ENCODE measurements at regions not wholly inside any gene's neighbourhood (a gene's known extent, or its start where the extent isn't known, plus 50 kb on each side); places are given as distances from the start of the nearest gene placed in this dataset.
"Not testable (repeated sequence)": the region's sequence is repeated elsewhere in the genome, so short reads cannot be mapped to it uniquely, and the experiment has no call there.

DNA sequence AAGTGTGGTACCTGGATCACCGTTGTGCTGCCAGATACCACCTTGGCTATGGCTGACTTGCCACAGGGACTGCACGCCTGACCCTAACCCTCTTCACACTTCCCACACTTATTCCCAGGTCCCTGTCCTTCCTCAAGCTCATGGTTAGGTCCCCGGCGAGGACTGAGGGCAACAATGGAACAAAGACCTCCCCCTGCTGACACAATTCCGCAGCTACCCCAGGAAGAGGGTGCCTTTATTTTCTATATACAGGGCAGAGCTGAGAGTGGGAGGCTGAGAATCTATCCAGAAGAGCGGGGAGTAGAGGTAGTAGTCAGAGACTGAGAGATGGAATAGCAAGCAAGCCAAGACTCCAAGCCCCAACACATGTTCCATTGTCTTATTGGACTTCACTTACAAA, 118.1 kb upstream of the SEM1 start:
- DNase-seq: no peak

DNA sequence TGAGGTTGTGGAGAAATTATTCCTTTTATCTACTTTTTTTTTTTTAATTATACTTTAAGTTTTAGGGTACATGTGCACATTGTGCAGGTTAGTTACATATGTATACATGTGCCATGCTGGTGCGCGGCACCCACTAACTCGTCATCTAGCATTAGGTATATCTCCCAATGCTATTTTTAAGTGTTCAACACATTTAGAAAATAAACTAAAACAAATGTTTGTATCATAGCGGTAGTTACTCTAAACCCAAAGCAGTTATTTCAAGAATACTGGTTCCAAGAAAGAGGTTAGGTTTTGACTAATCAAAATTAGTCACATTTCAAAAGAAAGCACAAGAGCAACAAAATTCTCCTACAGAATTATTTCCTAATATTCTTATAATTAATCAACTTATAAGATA, 119.5 kb upstream of the SEM1 start:
- DNase-seq: not testable (repeated sequence)

DNA sequence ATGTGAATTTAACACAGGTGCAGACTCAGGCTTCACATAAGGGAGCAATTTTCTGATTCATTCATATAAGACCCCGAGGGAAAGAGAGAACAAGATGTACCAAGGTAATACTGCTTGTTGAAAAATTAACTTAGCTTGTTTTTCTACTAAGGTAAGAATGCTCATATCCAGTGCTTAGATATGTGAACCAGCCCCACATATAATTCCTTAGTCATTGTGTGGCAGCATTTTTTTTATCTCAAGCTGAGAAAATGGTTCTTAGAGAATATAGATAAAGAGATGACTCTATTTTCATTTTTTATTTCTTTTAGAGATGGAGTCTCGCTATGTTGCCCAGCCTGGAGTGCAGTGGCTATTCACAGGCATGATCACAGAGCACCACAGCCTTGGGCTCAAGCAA, 121.8 kb upstream of the SEM1 start:
- DNase-seq: no peak

DNA sequence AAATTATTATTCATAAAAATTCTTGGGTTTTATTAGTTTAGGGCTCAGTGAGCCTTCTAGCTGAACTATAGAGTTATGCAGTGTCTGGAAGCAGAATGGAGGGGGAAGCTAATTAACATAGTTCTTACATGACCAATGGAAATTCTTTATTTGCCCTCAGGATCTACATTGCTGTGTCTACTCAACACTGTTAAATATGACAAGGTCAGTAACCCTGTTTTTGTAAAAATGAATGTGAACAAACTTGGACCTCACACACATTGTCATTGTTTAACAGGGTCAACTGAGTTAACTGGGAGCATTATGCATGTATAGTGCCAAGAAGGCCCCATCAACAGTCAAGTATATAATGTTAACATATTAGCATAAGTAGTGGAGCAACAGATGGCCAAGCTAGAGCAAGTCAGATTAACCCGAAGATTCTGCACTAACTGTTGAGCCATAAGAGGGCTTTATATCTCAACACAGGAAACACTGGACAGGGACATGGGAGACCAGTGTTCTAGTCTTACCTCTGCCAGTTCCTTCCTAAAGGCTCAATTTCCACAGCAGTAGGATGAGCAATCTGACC, 122.5 kb upstream of the SEM1 start:
- no peak for DNase-seq

DNA sequence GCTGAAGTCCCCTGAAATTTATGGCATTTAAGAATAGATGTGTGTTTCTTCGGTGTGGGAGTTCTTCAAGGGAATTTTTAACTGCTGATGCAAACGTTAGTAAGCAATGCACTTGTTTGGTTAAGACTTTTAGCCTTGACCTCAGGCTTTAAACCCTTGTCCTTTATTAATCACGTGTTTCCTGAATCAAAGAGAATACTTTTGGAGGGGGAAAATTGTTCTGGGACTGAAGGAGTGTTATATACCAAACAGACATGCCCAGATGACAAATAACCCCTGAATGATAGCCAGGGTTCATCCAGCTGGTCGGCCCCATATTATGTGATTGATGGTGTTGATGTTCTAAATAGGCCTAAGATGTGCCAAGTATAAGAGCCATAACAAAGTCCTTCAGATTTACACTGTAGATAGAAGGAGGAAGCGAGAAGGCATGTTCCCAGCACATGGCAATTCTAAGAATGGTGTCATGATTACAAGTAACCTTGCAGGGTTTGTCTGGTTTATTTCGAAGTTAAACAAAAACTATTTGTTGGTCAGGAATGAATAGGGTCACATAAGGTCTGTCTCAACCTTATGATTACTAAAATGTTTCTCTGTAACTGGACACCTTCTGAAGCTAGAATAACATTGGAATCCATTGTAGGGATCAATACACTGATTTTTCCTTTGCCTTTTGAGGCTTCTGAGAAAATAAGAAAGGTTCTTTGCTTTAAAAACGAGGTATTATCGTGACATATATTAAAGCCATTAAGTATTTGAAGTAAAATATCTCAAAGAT, 124.2 kb upstream of the SEM1 start:
- no peak for DNase-seq

DNA sequence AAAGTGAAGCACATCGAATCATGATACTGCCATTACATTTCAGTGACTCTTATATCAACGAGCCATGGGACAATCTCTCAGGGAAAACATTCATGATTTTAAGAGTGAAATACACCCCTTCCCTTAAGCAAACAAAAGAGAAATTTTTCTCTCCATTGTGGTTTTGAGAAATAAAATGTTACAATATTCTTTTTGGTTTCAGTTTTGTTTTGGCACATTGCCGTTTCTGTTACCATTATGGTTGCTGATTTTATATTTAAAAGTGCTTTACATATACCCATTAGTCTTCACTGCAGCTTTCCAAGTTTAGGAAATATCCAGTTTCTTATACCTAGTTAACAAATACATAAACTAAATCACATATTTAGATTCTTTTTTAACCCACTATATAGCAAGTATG, 126.8 kb upstream of the SEM1 start:
- no peak for DNase-seq

DNA sequence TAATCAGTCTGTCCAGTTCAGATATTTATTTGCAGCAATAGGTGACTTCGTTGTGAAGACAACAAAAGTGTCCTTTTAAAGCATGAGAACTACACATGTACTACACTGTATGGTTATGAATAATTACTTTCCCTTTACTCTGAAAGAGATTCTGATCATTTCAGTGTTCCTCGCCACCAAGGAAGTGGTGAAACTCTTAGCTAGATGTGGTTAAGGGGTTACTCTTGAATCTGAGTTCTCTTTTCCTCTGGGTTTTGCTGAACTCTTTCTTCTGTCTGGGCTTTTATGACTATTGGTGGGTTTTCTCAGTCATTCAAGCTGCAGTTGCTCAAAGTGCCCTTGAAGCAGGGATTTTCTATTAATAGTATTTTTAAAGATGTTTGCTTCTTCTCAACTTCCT, 127.9 kb upstream of the SEM1 start:
- no peak for DNase-seq

DNA sequence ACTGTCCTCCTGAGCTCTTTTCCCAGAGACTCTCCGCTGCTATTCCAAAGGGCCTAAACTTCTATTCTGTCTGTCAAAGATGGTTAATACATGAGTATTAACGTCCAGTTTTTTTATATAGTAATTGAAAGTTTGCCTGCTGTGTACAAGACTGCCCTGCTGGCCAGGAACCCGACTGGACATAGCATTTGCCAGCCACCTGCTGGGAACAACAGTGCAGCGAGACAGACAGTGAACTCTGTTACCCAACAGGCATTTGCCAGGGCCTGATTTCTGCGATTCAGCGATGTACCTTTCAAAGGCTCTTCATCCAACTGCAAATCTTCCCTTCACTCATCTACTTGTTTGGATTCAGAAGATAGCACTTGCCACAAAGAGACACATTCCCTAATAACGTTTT, 128.8 kb upstream of the SEM1 start:
- no peak for DNase-seq

DNA sequence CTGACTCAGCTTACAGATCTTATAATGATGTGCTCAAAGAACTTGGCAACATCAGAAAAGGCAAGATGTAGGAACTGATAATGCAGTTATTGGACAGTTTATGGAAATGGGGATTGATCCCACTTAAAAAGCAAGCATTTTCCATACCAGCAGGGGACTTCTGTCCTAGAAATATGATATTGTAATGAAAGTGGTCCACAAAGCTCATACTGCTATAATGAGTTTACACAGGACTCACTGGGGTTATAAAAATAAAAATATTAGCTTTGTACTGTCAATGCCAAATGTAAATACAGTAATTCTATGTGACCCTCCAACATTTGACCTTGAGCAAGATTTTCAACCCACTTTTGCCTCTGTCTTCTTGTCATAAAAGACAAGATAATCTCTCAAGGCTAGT, 145.5 kb upstream of the SEM1 start:
- DNase-seq: no peak

DNA sequence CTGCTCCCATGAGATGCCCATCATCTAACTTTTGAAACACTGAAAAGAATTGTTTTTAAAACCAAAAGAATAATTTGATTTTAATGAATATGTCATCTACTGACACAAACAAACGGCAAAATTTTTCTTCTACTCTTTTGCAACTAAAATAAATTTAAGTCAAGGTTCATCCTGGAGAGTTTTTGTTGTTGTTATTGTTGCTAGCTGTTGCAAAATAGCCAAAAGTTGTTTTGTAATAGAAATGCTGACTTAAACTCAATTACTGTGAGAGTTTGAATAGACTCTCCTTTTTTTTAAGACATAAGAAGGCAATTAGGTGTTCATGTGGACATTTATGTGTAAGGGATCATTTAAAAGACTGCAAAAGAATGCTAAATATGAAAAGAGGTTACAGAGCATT, 146.0 kb upstream of the SEM1 start:
- DNase-seq: no peak

DNA sequence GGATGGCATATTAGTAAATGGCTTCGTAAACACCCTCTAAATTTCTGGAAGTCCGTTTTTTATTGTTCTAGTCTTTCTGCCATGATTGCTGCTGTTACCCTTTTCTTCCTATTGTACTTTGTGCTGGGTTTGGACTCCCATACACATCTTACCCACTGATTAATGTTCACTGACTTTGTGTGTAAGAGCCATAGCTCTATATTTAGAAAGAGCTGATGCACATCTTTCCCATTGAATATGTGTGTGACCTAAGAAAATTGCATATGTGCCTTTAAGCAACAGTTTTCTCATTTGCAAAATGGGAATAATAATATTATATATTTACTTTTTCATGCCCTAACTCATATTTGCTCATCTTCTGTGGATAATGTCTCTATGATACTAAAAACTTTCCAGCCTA, 135.8 kb upstream of the DLX6 start:
- DNase-seq: no peak

DNA sequence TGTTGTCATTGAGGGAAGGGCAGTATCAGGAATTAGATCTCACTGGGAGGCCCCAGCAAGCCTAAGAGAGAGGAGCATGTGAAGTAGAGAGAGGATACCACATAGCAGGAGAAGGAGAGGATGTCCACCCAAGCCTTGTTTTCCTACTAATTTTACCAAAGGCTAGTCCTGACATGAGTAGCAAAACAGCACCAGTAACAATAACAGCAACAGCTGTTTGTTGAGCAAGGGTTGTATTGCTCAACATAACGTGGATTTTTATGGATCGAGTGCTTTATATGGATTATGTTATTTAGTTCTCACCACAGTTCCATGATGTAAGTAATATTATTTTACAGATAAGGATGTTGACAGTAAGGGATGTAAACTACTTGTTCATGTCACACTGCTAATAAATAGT, 135.2 kb upstream of the DLX6 start:
- no peak for DNase-seq

DNA sequence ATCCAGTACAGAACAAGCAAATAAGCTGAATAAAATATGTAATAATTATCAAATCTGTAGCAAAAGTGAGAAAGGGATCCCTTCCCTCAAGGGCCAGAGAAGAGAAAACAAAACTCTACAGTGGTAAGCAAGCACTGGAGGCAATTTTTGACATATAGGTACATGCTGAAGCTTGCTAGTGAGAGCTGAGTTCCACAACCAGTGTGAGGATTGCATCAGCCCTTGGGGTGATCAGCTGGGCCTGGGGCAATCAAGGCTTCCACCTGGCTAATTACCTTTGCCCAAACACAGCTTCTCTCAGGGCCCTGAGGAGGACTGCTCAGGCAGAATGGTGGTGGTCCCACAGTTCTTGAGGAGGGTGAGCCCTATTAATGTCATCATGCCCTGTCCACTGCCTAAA, 134.4 kb upstream of the DLX6 start:
- DNase-seq: no peak

DNA sequence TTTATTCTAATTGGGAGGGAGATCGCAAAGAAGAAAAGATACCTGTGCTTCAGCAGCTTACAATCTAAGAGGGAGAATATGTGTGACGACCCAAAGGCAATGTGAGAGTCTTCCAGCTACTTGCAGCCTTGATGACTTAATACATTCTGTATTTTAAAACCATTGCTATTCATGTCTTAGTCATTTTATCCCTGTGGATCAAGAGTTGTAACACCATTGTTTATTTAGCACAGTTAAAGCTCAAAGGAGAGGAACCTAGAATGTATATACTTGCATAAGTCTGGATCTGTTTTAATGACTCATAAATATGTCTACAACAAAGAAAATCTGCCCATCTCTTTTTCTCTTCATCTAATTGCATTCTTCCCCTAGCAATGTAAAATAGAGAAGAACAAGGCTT, 117.9 kb upstream of the DLX6 start:
- DNase-seq: no peak

DNA sequence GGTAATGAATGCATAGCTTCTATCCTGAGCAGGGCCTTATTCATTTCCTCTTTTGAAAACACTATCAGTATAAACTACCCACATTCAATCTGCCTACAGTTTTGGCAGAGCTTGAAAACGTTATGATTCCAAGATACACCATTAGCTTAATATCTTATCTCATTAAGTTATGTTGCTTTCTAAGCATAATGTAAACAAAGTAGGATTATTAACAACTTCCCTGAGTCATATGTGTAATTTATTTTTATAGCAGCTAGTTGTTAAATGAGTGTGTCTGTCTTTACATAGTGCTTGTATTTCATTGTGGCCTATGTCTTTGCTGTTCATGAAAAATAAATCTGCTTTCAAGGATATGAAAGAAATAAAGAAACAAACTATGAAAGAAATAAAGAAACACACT, 106.2 kb upstream of the DLX6 start:
- no peak for DNase-seq

DNA sequence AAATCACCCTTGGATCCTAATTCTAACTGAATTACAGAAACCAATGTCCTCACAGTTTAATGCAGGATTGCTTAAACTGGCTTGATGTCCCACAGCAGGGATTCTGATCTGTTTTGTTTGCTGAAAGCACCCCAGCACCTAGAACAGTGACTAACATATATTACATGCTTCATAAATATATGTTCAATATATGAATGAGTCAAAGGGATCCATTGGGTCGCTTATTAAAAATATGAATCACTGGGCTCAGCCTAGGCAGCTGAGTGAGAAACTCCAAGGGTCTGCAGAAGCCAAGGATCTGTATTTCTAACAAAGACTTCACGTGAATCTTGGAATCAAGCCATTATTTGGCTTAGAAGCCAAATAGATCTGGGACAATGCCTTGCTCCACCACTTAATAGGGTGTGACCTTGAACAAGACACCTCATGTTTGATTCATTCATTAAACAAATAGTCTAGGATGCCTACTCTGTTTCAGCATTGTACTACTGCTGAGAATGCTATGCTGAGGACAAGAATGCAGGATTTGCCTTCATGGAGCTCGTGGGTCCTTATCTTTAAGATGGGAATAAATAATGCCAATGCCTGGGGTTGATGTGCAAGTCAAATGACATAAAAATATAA, 103.4 kb upstream of the DLX6 start:
- no peak for DNase-seq

DNA sequence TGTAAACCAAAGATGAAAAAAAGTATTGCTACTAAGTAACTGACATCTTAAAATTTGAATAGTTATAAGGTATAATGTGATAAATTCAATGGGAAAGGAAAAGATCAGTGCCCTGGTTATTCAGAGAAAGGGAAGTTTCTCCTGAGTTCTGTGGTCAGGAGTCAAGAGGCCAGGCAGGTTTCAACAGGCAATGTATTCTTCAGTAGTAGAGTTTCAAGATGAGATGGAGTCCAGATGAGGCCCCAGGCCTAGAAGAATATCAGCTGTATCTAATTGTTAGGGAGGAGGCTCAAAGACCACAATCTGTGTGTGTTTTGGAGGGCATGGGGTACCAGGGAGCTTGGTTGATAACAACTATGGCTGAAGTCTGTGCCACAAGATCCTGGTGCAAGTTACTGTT, 101.4 kb upstream of the DLX6 start:
- no peak for DNase-seq

DNA sequence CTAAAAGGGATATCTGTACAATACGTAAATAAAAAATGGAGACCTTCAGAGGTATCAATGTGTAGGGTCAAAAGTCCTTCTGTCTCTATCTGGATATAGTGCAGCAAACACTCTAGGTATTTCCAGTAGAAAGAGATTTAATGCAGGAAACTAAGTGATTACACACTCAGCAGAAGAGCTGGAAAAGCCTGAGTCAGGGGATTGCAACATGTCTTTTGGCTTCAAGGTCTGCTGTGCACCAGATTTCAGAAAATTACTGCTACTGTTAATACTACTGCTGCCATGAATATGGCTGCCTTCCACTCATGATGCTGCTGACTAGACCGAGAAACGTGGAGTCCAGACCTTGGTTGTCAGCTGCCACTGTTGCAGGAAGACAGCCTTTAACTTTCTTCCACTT, 94.9 kb upstream of the DLX6 start:
- DNase-seq: no peak

DNA sequence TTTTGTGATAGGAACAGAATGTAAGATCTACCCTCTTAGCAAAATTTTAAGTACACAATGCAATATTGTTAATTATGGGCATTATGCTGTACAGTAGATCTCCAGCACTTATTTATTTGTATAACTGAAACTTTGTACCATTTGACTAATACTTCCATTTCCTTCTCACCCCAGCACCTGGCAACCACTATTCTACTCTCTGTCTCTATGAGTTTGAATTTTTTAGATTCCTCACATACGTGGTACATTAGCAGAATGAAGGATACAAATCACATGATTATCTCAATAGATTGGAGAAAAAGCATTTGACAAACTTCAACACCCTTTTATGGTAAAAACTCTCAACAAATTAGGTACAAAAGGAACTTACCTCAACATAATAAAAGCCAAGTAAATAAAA, 90.3 kb upstream of the DLX6 start:
- DNase-seq: no peak

DNA sequence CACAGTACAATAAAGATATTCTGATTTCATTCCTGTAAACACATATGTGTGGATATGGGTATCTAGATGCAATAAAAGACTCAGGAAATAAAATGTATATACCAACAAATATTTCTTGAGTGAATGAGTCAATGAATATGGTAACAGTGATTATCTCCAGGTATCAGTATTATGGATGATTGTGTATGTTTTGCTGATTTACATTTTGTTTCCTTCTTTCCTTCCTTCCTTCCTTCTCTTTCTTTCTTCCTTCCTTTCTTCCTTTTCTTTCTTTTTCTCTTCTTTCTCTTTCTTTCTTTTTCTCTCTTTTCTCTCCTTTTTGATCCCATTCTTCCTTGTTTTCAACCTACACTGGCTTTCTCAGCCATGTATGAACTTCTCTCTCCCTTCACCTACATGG, 85.3 kb upstream of the DLX6 start:
- no peak for DNase-seq

DNA sequence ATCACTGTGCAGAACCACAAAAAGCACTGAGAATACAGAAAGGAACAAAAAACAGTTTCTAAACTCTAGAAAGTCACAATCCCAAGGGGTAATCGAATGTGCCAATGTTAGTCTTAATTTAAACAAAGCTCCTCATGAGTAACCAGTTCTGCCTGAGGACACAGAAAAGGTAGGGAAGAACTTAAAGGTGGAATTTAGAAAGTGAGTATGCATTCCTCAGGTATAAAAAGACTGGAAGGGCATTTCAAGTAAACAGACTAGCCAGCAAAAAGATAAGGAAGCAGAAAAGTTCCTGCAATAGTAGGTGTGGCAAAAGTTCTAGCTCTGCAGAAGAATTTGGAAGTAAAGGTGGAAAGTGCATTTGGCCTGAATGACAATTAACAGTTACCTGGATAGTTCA, 84.6 kb upstream of the DLX6 start:
- no peak for DNase-seq

DNA sequence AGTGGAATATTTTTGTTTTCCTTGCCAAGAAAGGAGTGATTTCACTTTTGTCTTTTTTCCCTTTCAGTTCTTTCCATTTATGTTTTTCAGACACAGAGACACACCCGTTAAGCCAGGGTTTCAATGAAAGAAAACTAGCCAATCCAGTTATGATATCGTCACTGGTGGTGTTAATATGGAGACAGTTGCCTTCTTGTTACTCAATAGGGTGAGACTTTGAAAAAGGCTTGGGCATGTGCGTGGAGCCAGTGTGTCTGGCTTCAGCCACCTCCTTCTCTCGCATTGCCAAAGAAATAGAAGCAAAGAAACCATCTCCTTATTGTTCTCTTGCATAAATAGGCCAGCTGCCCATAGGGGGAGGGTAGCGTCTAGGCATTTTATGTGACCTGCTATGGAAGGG, 84.1 kb upstream of the DLX6 start:
- DNase-seq: no peak

DNA sequence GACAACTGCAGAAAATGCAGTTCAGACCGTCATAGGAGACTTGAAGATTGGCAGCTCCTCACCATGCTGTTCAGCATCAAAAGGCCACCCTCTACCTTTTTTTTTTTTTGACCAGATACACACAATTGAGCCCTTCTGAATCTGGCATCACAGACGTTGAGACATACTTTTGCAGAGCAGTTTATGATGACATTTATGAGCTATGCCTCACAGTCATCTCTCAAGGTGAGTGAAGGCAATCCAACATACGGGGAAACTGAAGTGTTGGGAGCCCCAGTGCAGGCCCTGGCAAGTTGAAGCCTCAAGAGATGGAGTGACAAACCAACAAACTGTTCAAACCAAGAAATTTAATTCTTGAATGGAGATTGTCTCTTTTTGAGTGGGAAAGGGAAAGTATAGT, 83.6 kb upstream of the DLX6 start:
- no peak for DNase-seq
